Glutamatergic neuron (in vitro differentiated cells): ENCODE measurements at regions not wholly inside any gene's neighbourhood (a gene's known extent, or its start where the extent isn't known, plus 50 kb on each side); places are given as distances from the start of the nearest gene placed in this dataset.

ENCODE experiments used
- DNase-seq: peaks from one replicate; pipeline ENCODE4 v3.0.0; 2022
- H3K27ac Mint-ChIP-seq: one replicate; pipeline ENCODE4 v1.8.0; 2020; ENCODE audit warnings: mild to moderate bottlenecking, mixed read lengths, inconsistent platforms; ENCODE audit not compliant: unreplicated experiment
- H3K27me3 Mint-ChIP-seq: one replicate; pipeline ENCODE4 v1.8.0; 2020; ENCODE audit warnings: mild to moderate bottlenecking, moderate library complexity, mixed read lengths, inconsistent platforms; ENCODE audit not compliant: unreplicated experiment
- H3K36me3 Mint-ChIP-seq: one replicate; pipeline ENCODE4 v1.8.0; 2020; ENCODE audit warnings: mild to moderate bottlenecking, mixed read lengths, inconsistent platforms; ENCODE audit not compliant: unreplicated experiment
- H3K4me1 Mint-ChIP-seq: one replicate; pipeline ENCODE4 v1.8.0; 2020; ENCODE audit warnings: mild to moderate bottlenecking, low read depth, mixed read lengths, inconsistent platforms; ENCODE audit not compliant: unreplicated experiment
- H3K4me3 Mint-ChIP-seq: one replicate; pipeline ENCODE4 v1.8.0; 2020; ENCODE audit warnings: mild to moderate bottlenecking, mixed read lengths, inconsistent platforms; ENCODE audit not compliant: unreplicated experiment
- H3K9me3 Mint-ChIP-seq: one replicate; pipeline ENCODE4 v1.8.0; 2020; ENCODE audit warnings: mild to moderate bottlenecking, moderate library complexity, mixed read lengths, inconsistent platforms; ENCODE audit not compliant: unreplicated experiment
- TF ChIP-seq, protein P1 (sequence below): fragments of 200-600 bp; sonication (generic); IDR thresholded peaks from one replicate; pipeline ENCODE4 v1.5.0; 2021; ENCODE audit not compliant: partially characterized antibody, unreplicated experiment

DNA sequence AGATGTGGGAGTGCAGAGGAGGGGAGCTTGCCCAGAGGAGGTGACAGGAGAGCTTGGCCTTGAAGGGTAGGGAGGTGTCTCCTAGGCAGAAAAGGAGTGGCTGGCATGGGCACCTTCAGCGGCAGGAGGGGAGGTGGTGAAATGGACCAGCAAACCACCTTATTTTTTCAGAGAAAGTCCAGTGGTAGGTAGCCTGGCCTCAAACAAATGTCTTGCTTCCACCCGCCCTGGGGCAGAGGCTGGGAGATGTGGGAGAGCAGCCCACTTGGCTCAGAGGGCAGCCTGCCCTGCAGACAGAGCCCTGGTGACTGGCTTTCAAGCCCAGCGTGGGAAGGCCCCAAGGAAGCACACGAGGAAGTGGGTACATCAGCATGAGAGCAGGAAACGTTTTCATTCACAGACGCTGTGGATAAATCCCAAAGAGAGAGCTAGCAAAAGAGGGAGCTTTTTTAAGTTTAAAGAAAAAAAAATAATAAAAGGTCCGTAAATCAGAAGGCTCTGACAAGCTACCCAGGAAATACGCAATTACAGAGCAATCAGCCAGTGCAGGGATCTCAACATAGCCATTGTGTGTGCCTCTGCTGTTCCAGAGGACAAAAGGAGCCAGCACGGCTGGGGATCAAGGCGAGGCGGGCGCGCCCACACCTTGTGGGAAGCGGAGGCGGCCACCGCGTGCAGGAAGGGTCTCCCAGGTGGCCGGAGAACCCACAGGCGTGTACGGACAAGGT, 238.7 kb upstream of the PLET1 start:
- no peak overlapping the region for H3K27ac Mint-ChIP-seq
- TF ChIP-seq, protein P1, sequence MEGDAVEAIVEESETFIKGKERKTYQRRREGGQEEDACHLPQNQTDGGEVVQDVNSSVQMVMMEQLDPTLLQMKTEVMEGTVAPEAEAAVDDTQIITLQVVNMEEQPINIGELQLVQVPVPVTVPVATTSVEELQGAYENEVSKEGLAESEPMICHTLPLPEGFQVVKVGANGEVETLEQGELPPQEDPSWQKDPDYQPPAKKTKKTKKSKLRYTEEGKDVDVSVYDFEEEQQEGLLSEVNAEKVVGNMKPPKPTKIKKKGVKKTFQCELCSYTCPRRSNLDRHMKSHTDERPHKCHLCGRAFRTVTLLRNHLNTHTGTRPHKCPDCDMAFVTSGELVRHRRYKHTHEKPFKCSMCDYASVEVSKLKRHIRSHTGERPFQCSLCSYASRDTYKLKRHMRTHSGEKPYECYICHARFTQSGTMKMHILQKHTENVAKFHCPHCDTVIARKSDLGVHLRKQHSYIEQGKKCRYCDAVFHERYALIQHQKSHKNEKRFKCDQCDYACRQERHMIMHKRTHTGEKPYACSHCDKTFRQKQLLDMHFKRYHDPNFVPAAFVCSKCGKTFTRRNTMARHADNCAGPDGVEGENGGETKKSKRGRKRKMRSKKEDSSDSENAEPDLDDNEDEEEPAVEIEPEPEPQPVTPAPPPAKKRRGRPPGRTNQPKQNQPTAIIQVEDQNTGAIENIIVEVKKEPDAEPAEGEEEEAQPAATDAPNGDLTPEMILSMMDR, result no peak
- H3K4me3 Mint-ChIP-seq, result no peak overlapping the region
- no peaks in the 10 kb centered on the region for H3K4me1 Mint-ChIP-seq
- no peaks in the 10 kb centered on the region for H3K36me3 Mint-ChIP-seq
- H3K9me3 Mint-ChIP-seq, result no peaks in the 10 kb centered on the region
- DNase-seq, result no peak
- no peaks in the 10 kb centered on the region for H3K27me3 Mint-ChIP-seq

DNA sequence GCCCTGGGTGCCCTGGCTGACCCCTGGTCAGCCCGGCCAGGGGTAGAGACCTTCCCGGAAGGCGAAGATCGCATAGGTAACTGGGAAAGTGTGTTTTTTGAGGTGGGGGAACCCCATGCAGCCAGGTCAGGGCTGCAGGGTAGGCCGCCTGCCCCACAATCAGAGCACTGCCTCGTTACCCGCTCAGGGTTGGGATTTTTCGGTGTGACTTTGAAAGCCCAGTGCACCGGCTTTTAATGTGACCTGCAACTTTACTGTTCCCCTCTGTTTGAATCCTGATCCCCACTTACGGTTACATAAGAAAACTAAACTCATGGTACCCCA, 239.2 kb upstream of the PLET1 start:
- Mint-ChIP-seq H3K27me3 (no peaks in the 10 kb centered on the region), H3K4me1 (no peaks in the 10 kb centered on the region), H3K27ac (no peak overlapping the region), H3K9me3 (no peaks in the 10 kb centered on the region), H3K4me3 (no peak overlapping the region), H3K36me3 (no peaks in the 10 kb centered on the region)
- TF ChIP-seq, protein P1, result no peak
- DNase-seq, result no peak

DNA sequence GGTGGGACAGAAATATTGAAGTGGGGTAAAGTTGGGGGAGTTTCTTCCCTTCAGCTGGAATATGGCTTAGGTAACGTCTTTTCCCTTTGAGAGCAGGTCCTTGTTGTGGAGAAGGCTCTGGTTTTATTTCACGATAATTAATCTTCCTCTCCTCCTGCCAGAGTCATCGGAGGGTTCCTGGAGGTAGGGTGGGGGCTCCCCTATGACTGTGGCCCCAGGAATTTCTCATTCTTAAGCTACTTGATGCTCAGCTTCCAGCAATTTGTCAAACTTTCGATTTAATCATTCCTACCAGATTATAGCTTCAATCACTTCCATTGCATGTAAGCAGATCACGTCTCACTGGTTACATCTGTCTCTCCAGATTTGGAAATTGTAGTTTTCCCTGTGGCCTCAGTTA, 242.8 kb upstream of the PLET1 start:
- Mint-ChIP-seq H3K27ac (no peak overlapping the region), H3K4me3 (no peak overlapping the region), H3K4me1 (no peaks in the 10 kb centered on the region), H3K36me3 (no peaks in the 10 kb centered on the region), H3K9me3 (no peaks in the 10 kb centered on the region), H3K27me3 (no peaks in the 10 kb centered on the region)
- TF ChIP-seq, protein P1, result no peak
- no peak for DNase-seq

DNA sequence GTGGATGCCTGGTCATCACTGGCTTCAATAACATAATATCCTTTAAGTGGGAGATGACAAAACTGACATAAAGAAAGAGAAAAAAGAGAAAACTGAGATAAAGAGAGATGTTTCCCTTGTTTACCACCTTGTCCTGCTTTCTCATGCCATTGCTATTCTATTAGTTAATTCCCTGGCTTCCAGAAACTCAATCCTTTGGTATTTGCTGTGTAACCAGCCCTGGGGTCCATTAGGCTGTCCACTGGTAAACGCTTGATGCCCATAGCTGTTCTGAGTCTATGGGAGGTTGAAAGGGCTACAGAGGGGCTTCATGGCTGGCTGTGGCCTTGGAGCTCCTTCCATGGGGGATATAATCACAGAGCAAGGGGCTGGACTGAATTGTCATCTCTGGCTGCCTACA, 243.4 kb upstream of the PLET1 start:
- TF ChIP-seq, protein P1, result no peak
- DNase-seq, result no peak
- H3K9me3 Mint-ChIP-seq, result no peaks in the 10 kb centered on the region
- H3K4me1 Mint-ChIP-seq, result no peaks in the 10 kb centered on the region
- H3K27me3 Mint-ChIP-seq, result no peaks in the 10 kb centered on the region
- no peak overlapping the region for H3K27ac Mint-ChIP-seq
- H3K4me3 Mint-ChIP-seq, result no peak overlapping the region
- H3K36me3 Mint-ChIP-seq, result no peaks in the 10 kb centered on the region

DNA sequence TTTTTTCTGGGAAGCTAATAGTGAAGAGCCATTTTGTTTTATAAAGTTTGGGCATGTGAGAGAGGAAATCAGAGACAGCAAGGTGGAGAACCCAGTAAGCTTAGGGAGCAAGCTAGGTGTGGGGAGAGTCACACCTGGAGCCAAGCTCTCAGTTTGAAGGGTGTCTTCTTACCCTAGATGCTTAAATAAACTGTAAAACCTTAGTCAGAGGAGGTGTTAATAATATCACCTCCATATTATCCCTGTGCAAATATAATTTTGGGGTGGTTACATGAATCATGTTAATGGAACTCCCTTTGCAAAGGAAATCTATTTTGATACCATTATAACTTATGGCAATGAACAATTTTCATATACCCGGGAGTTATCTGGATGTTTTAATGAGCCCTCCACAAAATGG, 246.2 kb upstream of the PLET1 start:
- DNase-seq, result no peak
- Mint-ChIP-seq H3K4me3 (no peak overlapping the region), H3K36me3 (no peaks in the 10 kb centered on the region), H3K27ac (no peak overlapping the region), H3K27me3 (no peaks in the 10 kb centered on the region), H3K4me1 (no peaks in the 10 kb centered on the region), H3K9me3 (no peaks in the 10 kb centered on the region)
- TF ChIP-seq, protein P1, result no peak
